Stomach (tissue), 4 donors: ENCODE measurements at regions not wholly inside any gene's neighbourhood (a gene's known extent, or its start where the extent isn't known, plus 50 kb on each side); places are given as distances from the start of the nearest gene placed in this dataset.

ENCODE experiments used
- CTCF ChIP-seq, 7 experiments: fragments of 450-650 bp in 4 of 7; fragments of 200-600 bp in 3 of 7; sonication (generic) in 3 of 7; IDR thresholded peaks; one replicate each; pipeline ENCODE4 v1.5.1; 2016 to 2019; ENCODE audit warnings: antibody characterized with exemption in 7 of 7, control low read depth in 2 of 7, mild to moderate bottlenecking in 1 of 7
- POLR2A ChIP-seq, 4 donors: fragments of 450-650 bp; IDR thresholded peaks; one replicate each; pipeline ENCODE4 v1.6.1; 2016; ENCODE audit warnings: antibody characterized with exemption in 4 of 4, control low read depth in 2 of 4, mild to moderate bottlenecking in 1 of 4, moderate library complexity in 1 of 4
- POLR2AphosphoS5 ChIP-seq, 3 donors: sonication (generic); formaldehyde crosslinking; IDR thresholded peaks; one replicate each; pipeline ENCODE4 v1.6.1; 2016; ENCODE audit warnings: antibody characterized with exemption in 3 of 3

DNA sequence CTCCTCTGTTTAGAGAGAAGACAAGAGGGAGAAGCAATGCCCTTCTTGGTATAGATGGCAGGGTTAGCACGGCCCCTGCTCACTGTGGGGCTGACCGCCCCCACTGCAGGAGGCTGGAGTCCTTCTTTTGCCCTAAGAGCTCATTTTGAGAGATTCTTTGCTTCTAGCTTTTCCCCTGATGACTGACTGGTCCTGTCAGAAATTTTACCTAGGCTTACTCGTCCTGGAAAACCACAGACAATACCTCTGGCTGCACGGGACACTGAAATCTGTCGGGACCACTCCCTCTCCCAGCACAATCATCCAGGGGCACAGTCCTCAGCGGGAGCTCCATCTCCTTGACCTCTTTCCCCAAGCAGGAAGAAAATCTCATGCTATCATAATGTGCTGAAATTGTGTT, 143.0 kb upstream of the RGMA start:
- TF ChIP-seq CTCF (IDR thresholded peaks at IDR 0.05) (no peak), POLR2AphosphoS5 (IDR thresholded peaks at IDR 0.05) (no peak), POLR2A (IDR thresholded peaks at IDR 0.05) (no peak)
